GM23338 (cell line): ENCODE measurements at regions not wholly inside any gene's neighbourhood (a gene's known extent, or its start where the extent isn't known, plus 50 kb on each side); places are given as distances from the start of the nearest gene placed in this dataset.

ENCODE experiments used
- ATAC-seq: fragments of 200-7000 bp; cut with Tn5 transposase; 3 replicates; pipeline ENCODE4 v1.9.1; 2020
- DNase-seq: peaks from one replicate; pipeline ENCODE4 v3.0.0-alpha.2; 2015; ENCODE audit warnings: low spot score
- H2AFZ ChIP-seq: fragments of 200-600 bp; sonication (generic); 2 replicates; pipeline ENCODE4 v1.8.0; 2016; ENCODE audit warnings: antibody characterized with exemption, mild to moderate bottlenecking, moderate library complexity
- H3F3A ChIP-seq: fragments of 200-600 bp; sonication (generic); replicated peaks from 2 replicates; pipeline ENCODE4 v1.8.0; 2017; ENCODE audit warnings: antibody characterized with exemption, mixed run types, low read depth
- H3K27ac ChIP-seq: fragments of 200-600 bp; sonication (generic); 2 replicates; pipeline ENCODE4 v1.6.1; 2016; ENCODE audit warnings: low read depth
- H3K27me3 ChIP-seq: fragments of 200-600 bp; sonication (generic); 2 replicates; pipeline ENCODE4 v1.8.0; 2016; ENCODE audit warnings: mild to moderate bottlenecking, mixed run types, moderate library complexity; ENCODE audit not compliant: insufficient read depth
- H3K36me3 ChIP-seq: fragments of 200-600 bp; sonication (generic); 2 replicates; pipeline ENCODE4 v1.8.0; 2016; ENCODE audit warnings: mild to moderate bottlenecking; ENCODE audit not compliant: insufficient read depth
- H3K4me1 ChIP-seq: fragments of 200-600 bp; sonication (generic); 2 replicates; pipeline ENCODE4 v1.8.0; 2016; ENCODE audit warnings: mild to moderate bottlenecking, moderate library complexity; ENCODE audit not compliant: insufficient read depth
- H3K4me2 ChIP-seq: fragments of 200-600 bp; sonication (generic); 2 replicates; pipeline ENCODE4 v1.7.1; 2017; ENCODE audit warnings: mixed run types
- H3K4me3 ChIP-seq: fragments of 200-600 bp; sonication (generic); 2 replicates; pipeline ENCODE4 v1.6.1; 2016; ENCODE audit warnings: mixed run types
- H3K79me2 ChIP-seq: fragments of 200-600 bp; sonication (generic); replicated peaks from 2 replicates; pipeline ENCODE4 v1.8.0; 2017; ENCODE audit warnings: mild to moderate bottlenecking; ENCODE audit not compliant: insufficient read depth
- H3K9me2 ChIP-seq: fragments of 200-600 bp; sonication (generic); 2 replicates; pipeline ENCODE4 v1.8.0; 2017; ENCODE audit not compliant: insufficient read depth
- H4K20me1 ChIP-seq: fragments of 200-600 bp; sonication (generic); replicated peaks from 2 replicates; pipeline ENCODE4 v1.8.0; 2017; ENCODE audit warnings: mild to moderate bottlenecking; ENCODE audit not compliant: insufficient read depth
- H3K27ac Mint-ChIP-seq: 2 replicates; pipeline ENCODE4 v1.8.0; 2020; ENCODE audit warnings: inconsistent platforms, mild to moderate bottlenecking, moderate library complexity, mixed read lengths
- H3K27me3 Mint-ChIP-seq: 3 replicates; pipeline ENCODE4 v1.8.0; 2022; ENCODE audit warnings: low read depth, mild to moderate bottlenecking, moderate library complexity, mixed read lengths, inconsistent platforms; ENCODE audit not compliant: insufficient read depth, poor library complexity
- H3K36me3 Mint-ChIP-seq: 3 replicates; pipeline ENCODE4 v1.8.0; 2021; ENCODE audit warnings: low read depth, mild to moderate bottlenecking, inconsistent platforms, moderate library complexity, mixed read lengths
- H3K4me1 Mint-ChIP-seq: 3 replicates; pipeline ENCODE4 v1.8.0; 2020; ENCODE audit warnings: mild to moderate bottlenecking, inconsistent platforms, mixed read lengths
- H3K4me3 Mint-ChIP-seq: 3 replicates; pipeline ENCODE4 v1.8.0; 2021; ENCODE audit warnings: moderate library complexity, mild to moderate bottlenecking, inconsistent platforms, mixed read lengths
- H3K9me3 Mint-ChIP-seq: 3 replicates; pipeline ENCODE4 v1.8.0; 2020; ENCODE audit warnings: moderate library complexity, mild to moderate bottlenecking, inconsistent platforms, mixed read lengths
- CREB1 ChIP-seq: fragments of 250-450 bp; sonication (Bioruptor Pico); IDR thresholded peaks from 2 replicates; pipeline ENCODE4 v1.5.0; 2020; ENCODE audit warnings: low read depth, mild to moderate bottlenecking, moderate library complexity
- EZH2 ChIP-seq: fragments of 200-600 bp; sonication (generic); IDR thresholded peaks from one replicate; pipeline ENCODE4 v1.8.0; 2017; ENCODE audit warnings: antibody characterized with exemption, mild to moderate bottlenecking, low read depth; ENCODE audit not compliant: unreplicated experiment
- EZH2phosphoT487 ChIP-seq: fragments of 200-600 bp; sonication (generic); IDR thresholded peaks from one replicate; pipeline ENCODE4 v1.8.1; 2018; ENCODE audit warnings: antibody characterized with exemption; ENCODE audit not compliant: unreplicated experiment
- JUNB ChIP-seq: IDR thresholded peaks from one replicate; pipeline ENCODE4 v1.6.1; 2016; ENCODE audit warnings: antibody characterized with exemption; ENCODE audit not compliant: unreplicated experiment
- NANOG ChIP-seq: IDR thresholded peaks from 2 replicates; pipeline ENCODE4 v1.6.1; 2016; ENCODE audit warnings: antibody characterized with exemption, borderline replicate concordance
- POLR2AphosphoS5 ChIP-seq: IDR thresholded peaks from 2 replicates; pipeline ENCODE4 v1.6.1; 2016; ENCODE audit warnings: antibody characterized with exemption, low read depth
- STAT1 ChIP-seq: IDR thresholded peaks from one replicate; pipeline ENCODE4 v1.6.1; 2016; ENCODE audit warnings: antibody characterized with exemption; ENCODE audit not compliant: unreplicated experiment
- ZNF114 ChIP-seq: fragments of 250-450 bp; sonication (Bioruptor Pico); IDR thresholded peaks from 2 replicates; pipeline ENCODE4 v1.5.0; 2020; ENCODE audit warnings: mild to moderate bottlenecking, moderate library complexity
- ZNF331 ChIP-seq: fragments of 250-450 bp; sonication (Bioruptor Pico); IDR thresholded peaks from 2 replicates; pipeline ENCODE4 v1.5.0; 2020; ENCODE audit warnings: low read depth, mild to moderate bottlenecking, moderate library complexity
- TF ChIP-seq, protein P1 (sequence below): IDR thresholded peaks from one replicate; pipeline ENCODE4 v1.6.1; 2018; ENCODE audit warnings: antibody characterized with exemption; ENCODE audit not compliant: unreplicated experiment
- TF ChIP-seq, protein P2 (sequence below): IDR thresholded peaks from 2 replicates; pipeline ENCODE4 v1.6.1; 2016; ENCODE audit warnings: antibody characterized with exemption
- TF ChIP-seq, protein P3 (sequence below): fragments of 250-450 bp; sonication (Bioruptor Pico); IDR thresholded peaks from 2 replicates; pipeline ENCODE4 v1.5.0; 2020; ENCODE audit warnings: mild to moderate bottlenecking, moderate library complexity
- TF ChIP-seq, protein P4 (sequence below), 2 experiments: fragments of 200-600 bp in 1 of 2; sonication (generic) in 1 of 2; conservative IDR thresholded peaks; 2 replicates each; pipeline versions ENCODE4 v1.5.1 to v1.6.1; 2016 to 2017; ENCODE audit warnings: antibody characterized with exemption in 2 of 2, low read depth in 2 of 2, mild to moderate bottlenecking in 2 of 2, moderate library complexity in 1 of 2

DNA sequence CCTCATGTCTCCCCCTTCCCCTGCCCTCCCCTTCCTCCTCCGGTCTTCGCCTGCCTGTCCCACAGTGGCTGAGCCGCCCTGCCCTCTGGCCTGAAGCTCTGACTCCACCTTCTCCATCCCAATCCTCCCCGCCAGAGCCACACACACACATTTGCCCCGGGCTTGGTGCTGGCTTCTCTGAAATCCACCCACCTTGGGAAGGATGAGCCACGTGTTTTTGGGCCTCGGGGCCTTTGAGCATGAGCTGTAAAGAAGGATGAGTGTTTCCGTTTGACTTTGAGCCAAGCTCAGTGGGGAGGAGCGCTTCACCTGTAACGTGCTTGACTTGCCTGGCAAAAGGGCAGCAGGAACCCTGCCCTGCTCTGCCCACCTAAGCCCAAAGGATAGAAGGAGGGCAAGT, 295.1 kb downstream of the SIPA1L2 start:
- H3K4me1 Mint-ChIP-seq = no peaks in the 10 kb centered on the region; the same call in 2 of the 3 replicates
- no peak overlapping the region for H3K27ac ChIP-seq
- H3K4me3 Mint-ChIP-seq = no peak overlapping the region
- peaks cover 29% of the 10 kb centered on the region for H3K9me3 Mint-ChIP-seq
- no peaks in the 10 kb centered on the region for H3K79me2 ChIP-seq
- no peaks in the 10 kb centered on the region for H4K20me1 ChIP-seq
- peaks cover 3% of the 10 kb centered on the region for H3K27me3 Mint-ChIP-seq
- ATAC-seq = no peak
- no peaks in the 10 kb centered on the region for H3K36me3 ChIP-seq
- DNase-seq = no peak
- 0 out of 2 replicates have a peak, but pooled peaks cover 3% of the 10 kb centered on the region for H3K9me2 ChIP-seq
- no peaks in the 10 kb centered on the region for H3K4me1 ChIP-seq
- H3K27ac Mint-ChIP-seq = no peak overlapping the region
- TF ChIP-seq, protein P1, sequence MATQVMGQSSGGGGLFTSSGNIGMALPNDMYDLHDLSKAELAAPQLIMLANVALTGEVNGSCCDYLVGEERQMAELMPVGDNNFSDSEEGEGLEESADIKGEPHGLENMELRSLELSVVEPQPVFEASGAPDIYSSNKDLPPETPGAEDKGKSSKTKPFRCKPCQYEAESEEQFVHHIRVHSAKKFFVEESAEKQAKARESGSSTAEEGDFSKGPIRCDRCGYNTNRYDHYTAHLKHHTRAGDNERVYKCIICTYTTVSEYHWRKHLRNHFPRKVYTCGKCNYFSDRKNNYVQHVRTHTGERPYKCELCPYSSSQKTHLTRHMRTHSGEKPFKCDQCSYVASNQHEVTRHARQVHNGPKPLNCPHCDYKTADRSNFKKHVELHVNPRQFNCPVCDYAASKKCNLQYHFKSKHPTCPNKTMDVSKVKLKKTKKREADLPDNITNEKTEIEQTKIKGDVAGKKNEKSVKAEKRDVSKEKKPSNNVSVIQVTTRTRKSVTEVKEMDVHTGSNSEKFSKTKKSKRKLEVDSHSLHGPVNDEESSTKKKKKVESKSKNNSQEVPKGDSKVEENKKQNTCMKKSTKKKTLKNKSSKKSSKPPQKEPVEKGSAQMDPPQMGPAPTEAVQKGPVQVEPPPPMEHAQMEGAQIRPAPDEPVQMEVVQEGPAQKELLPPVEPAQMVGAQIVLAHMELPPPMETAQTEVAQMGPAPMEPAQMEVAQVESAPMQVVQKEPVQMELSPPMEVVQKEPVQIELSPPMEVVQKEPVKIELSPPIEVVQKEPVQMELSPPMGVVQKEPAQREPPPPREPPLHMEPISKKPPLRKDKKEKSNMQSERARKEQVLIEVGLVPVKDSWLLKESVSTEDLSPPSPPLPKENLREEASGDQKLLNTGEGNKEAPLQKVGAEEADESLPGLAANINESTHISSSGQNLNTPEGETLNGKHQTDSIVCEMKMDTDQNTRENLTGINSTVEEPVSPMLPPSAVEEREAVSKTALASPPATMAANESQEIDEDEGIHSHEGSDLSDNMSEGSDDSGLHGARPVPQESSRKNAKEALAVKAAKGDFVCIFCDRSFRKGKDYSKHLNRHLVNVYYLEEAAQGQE = no peak
- TF ChIP-seq EZH2phosphoT487 (no peak), EZH2 (no peak), ZNF114 (no peak), NANOG (no peak), POLR2AphosphoS5 (no peak), CREB1 (CRISPR knock-in tag) (no peak), ZNF331 (CRISPR knock-in tag) (no peak), JUNB (no peak), STAT1 (no peak)
- TF ChIP-seq, protein P2, sequence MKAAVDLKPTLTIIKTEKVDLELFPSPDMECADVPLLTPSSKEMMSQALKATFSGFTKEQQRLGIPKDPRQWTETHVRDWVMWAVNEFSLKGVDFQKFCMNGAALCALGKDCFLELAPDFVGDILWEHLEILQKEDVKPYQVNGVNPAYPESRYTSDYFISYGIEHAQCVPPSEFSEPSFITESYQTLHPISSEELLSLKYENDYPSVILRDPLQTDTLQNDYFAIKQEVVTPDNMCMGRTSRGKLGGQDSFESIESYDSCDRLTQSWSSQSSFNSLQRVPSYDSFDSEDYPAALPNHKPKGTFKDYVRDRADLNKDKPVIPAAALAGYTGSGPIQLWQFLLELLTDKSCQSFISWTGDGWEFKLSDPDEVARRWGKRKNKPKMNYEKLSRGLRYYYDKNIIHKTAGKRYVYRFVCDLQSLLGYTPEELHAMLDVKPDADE = no peak
- TF ChIP-seq, protein P3, sequence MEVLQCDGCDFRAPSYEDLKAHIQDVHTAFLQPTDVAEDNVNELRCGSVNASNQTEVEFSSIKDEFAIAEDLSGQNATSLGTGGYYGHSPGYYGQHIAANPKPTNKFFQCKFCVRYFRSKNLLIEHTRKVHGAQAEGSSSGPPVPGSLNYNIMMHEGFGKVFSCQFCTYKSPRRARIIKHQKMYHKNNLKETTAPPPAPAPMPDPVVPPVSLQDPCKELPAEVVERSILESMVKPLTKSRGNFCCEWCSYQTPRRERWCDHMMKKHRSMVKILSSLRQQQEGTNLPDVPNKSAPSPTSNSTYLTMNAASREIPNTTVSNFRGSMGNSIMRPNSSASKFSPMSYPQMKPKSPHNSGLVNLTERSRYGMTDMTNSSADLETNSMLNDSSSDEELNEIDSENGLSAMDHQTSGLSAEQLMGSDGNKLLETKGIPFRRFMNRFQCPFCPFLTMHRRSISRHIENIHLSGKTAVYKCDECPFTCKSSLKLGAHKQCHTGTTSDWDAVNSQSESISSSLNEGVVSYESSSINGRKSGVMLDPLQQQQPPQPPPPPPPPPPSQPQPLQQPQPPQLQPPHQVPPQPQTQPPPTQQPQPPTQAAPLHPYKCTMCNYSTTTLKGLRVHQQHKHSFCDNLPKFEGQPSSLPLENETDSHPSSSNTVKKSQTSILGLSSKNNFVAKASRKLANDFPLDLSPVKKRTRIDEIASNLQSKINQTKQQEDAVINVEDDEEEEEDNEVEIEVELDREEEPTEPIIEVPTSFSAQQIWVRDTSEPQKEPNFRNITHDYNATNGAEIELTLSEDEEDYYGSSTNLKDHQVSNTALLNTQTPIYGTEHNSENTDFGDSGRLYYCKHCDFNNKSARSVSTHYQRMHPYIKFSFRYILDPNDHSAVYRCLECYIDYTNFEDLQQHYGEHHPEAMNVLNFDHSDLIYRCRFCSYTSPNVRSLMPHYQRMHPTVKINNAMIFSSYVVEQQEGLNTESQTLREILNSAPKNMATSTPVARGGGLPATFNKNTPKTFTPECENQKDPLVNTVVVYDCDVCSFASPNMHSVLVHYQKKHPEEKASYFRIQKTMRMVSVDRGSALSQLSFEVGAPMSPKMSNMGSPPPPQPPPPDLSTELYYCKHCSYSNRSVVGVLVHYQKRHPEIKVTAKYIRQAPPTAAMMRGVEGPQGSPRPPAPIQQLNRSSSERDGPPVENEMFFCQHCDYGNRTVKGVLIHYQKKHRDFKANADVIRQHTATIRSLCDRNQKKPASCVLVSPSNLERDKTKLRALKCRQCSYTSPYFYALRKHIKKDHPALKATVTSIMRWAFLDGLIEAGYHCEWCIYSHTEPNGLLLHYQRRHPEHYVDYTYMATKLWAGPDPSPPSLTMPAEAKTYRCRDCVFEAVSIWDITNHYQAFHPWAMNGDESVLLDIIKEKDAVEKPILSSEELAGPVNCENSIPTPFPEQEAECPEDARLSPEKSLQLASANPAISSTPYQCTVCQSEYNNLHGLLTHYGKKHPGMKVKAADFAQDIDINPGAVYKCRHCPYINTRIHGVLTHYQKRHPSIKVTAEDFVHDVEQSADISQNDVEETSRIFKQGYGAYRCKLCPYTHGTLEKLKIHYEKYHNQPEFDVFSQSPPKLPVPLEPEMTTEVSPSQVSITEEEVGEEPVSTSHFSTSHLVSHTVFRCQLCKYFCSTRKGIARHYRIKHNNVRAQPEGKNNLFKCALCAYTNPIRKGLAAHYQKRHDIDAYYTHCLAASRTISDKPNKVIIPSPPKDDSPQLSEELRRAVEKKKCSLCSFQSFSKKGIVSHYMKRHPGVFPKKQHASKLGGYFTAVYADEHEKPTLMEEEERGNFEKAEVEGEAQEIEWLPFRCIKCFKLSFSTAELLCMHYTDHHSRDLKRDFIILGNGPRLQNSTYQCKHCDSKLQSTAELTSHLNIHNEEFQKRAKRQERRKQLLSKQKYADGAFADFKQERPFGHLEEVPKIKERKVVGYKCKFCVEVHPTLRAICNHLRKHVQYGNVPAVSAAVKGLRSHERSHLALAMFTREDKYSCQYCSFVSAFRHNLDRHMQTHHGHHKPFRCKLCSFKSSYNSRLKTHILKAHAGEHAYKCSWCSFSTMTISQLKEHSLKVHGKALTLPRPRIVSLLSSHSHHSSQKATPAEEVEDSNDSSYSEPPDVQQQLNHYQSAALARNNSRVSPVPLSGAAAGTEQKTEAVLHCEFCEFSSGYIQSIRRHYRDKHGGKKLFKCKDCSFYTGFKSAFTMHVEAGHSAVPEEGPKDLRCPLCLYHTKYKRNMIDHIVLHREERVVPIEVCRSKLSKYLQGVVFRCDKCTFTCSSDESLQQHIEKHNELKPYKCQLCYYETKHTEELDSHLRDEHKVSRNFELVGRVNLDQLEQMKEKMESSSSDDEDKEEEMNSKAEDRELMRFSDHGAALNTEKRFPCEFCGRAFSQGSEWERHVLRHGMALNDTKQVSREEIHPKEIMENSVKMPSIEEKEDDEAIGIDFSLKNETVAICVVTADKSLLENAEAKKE (CRISPR knock-in tag) = no peak
- TF ChIP-seq, protein P4, sequence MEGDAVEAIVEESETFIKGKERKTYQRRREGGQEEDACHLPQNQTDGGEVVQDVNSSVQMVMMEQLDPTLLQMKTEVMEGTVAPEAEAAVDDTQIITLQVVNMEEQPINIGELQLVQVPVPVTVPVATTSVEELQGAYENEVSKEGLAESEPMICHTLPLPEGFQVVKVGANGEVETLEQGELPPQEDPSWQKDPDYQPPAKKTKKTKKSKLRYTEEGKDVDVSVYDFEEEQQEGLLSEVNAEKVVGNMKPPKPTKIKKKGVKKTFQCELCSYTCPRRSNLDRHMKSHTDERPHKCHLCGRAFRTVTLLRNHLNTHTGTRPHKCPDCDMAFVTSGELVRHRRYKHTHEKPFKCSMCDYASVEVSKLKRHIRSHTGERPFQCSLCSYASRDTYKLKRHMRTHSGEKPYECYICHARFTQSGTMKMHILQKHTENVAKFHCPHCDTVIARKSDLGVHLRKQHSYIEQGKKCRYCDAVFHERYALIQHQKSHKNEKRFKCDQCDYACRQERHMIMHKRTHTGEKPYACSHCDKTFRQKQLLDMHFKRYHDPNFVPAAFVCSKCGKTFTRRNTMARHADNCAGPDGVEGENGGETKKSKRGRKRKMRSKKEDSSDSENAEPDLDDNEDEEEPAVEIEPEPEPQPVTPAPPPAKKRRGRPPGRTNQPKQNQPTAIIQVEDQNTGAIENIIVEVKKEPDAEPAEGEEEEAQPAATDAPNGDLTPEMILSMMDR (conservative IDR thresholded peaks at IDR 0.05; ENCODE audit: low read depth in 2 of 2) = no peak
- H3F3A ChIP-seq = no peaks in the 10 kb centered on the region
- H3K27me3 ChIP-seq = no peaks in the 10 kb centered on the region
- H3K36me3 Mint-ChIP-seq = peaks cover 23% of the 10 kb centered on the region
- H3K4me3 ChIP-seq = no peak overlapping the region
- H3K4me2 ChIP-seq = no peak overlapping the region
- H2AFZ ChIP-seq = no peak overlapping the region
